ENCODE measurements at regions not wholly inside any gene's neighbourhood (a gene's known extent, or its start where the extent isn't known, plus 50 kb on each side); places are given as distances from the start of the nearest gene placed in this dataset.
"Not testable (repeated sequence)": the region's sequence is repeated elsewhere in the genome, so short reads cannot be mapped to it uniquely, and the experiment has no call there.

DNA sequence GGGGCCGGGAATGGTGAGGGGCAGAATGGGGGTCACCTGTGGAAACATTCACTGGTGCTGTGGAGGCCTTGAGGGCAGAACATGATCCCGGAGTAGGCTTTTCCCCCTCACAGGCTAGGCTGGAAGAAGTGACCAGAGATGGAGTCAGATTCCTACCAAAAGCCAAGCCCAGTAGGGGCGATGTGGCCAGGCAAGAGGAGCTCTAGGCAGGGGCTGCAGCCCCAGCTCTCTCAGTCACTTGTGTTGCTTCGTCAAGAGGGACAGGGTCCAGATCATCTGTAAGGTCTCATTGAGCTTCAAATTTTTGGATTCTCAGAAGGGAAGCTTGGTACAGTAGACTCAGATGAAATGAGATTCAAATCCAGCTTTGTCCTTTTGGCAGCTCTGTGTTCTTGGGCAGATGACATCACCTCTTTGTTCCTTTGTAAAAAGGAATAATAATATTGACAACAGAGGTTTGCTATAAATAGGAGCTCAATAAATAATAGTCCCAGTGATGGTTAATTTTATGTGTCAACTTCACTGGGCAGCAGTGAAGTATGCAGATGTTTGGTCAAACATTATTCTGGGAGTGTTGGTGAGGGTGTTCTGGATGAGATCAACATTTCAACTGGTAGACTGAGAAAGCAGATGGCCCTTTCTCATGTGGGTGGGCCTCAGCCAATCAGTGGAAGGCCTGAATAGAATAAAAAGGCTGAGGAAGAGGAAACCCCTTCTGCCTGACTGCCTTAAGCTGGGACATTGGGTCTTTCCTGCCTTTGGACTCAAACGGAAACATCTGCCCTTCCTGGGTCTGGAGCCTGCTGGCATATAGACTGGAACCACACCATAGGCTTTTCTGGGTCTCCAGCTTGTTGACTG, 324.7 kb upstream of the USP24 start:
- DNase-seq (ENCODE audit: low spot score): no peak

GRCh38 chr1:55538428-55538827, 323.3 kb upstream of the USP24 start:
- no peak for DNase-seq (ENCODE audit: low spot score)

DNA sequence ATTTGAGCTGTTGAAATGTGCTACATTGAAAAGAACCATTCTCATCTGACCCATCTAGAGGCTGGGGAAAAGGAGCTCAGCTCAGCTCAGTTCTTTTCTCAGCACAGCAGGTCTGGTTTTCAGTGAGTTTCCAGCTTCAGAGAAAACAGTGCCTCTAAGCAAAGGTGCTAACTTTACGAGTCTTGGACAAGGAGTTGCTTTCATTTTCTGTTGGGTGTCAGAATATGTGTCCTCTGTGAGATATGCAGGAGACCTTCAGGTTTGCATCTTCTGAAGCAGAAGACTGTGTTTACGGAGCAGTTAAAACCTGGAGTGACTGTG, 321.3 kb upstream of the USP24 start:
- no peak for DNase-seq (ENCODE audit: low spot score)

DNA sequence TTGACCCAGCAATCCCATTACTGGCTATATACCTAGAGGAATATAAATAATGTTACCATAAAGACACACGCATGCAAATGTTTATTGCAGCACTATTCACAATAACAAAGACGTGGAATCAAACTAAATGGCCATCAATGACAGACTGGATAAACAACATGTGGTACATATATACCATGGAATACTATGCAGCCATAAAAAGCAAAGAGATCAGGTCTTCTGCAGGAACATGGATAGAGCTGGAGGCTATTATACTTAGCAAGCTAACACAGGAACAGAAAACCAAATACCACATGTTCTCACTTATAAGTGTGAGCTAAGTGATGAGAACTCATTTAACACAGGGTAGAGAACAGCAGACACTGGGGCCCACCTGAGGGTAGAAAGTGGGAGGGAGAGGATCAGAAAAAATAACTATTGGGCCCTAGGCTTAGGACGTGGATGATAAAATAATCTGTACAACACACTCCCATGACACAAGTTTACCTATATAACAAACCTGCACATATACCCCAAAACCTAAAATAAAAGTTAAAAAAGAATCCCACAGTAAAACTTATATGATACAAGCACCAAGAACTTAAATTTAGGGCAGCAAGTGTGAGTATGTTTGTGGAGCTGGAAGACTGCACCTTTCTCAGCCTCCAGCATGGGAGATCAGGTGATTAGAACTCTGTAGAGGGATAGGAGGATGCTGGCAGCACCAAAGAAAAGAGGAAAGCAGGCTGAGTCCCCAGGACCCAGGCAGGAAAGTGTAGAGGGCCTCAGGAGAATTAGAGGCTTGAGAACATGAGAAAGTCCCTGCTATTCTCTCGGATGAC, 320.8 kb upstream of the USP24 start:
- DNase-seq (ENCODE audit: low spot score): no peak

DNA sequence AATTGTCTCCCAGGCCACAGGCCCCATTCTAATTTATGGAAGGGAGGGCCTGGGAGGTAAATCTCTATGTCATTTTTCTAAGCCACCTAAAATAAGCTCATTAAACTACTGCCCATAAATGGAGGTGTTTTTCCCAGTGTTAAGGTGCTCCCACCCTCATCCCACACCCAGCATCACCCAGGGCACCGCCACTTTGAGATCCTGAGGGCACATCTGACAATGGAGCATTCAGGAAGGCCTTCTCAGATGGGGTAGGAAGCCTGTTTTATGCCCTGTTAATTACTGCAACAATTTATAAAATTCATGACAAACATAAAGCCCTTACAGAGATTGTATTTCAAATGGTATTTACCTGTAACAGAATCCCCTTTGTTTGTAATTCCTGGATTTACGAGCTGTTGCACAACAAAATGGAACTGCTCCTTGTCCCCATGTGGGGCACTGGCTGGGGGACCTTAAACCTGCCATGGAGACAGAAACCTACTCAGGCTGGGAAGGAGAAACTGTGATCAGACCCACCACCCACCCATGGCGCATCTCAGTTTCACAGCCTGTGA, 319.5 kb upstream of the USP24 start:
- no peak for DNase-seq (ENCODE audit: low spot score)

- no peak for DNase-seq (ENCODE audit: low spot score)
Observed at GRCh38 chr1:55531644-55532043, 316.5 kb upstream of the USP24 start.

GRCh38 chr1:55530749-55531478, 315.8 kb upstream of the USP24 start:
- no peak for DNase-seq (ENCODE audit: low spot score)

DNA sequence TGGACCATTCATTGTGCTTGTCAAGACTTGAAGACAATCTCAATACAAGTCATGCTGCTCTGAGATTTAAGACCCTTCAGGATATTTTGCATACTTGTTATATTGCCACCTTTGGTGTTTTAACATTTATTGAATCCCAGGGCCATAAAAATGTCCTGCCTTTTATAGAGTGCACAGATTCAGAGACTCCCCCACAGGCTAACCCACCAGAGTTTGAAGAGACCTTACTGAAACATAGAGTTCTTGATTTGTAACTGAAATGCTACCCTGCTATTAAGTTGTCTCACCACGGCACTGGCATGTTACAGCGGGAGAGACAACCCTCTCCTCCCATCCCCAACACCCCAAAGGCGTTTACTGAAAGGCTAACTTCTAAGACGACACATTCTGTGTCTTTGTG, 313.9 kb upstream of the USP24 start:
- no peak for DNase-seq (ENCODE audit: low spot score)

- no peak for DNase-seq (ENCODE audit: low spot score)
Observed at GRCh38 chr1:55527831-55528230, 312.7 kb upstream of the USP24 start.

DNA sequence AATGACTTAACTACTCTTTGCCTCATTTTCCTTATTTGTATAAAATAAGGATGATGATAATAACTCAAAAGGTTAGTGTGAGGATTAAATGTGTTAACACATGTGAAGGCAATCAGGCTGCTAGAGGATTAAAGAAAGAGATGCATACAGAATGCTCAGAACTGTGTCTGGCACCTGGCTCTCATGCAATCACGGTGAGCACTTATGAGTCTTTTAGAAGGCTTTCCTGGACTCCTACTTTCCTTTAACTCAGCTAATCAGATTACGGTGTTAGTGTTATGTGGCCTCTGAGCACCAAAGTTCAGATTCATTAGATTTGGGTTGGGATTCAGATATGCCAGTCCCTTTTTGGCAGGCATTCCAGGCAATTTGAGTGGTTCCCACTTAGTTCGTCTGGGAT, 311.6 kb upstream of the USP24 start:
- no peak for DNase-seq (ENCODE audit: low spot score)

DNA sequence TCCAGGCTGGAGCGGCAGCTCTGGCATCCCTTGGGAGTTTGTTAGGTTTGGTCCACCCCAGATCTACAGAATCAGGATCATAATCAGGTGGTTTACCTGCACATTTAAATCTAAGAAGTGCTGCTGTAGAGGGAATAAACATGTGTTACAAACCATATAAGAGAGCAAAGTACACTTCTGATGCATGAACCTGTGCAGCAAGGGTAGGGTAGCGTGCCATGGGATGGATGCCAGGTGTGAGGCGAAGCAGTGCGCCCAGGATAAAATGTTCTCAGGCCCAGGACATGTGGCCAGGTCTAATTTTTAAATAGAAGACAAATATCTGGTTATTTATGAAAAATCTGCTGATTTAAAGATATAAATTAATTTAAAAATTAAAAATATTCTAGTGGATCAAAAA, 308.8 kb upstream of the USP24 start:
- DNase-seq (ENCODE audit: low spot score): no peak

GRCh38 chr1:55522982-55523381, 307.8 kb upstream of the USP24 start:
- no peak for DNase-seq (ENCODE audit: low spot score)

GRCh38 chr1:55522353-55522903, 307.3 kb upstream of the USP24 start:
- no peak for DNase-seq (ENCODE audit: low spot score)

GRCh38 chr1:55520861-55521260, 305.7 kb upstream of the USP24 start:
- DNase-seq (ENCODE audit: low spot score): no peak

GRCh38 chr1:55519937-55520683, 304.9 kb upstream of the USP24 start:
- DNase-seq (ENCODE audit: low spot score): no peak

GRCh38 chr1:55519276-55519675, 304.1 kb upstream of the USP24 start:
- DNase-seq (ENCODE audit: low spot score): no peak

GRCh38 chr1:55517036-55517435, 301.9 kb upstream of the USP24 start:
- no peak for DNase-seq (ENCODE audit: low spot score)

GRCh38 chr1:55514571-55514970, 299.4 kb upstream of the USP24 start:
- DNase-seq (ENCODE audit: low spot score): not testable (repeated sequence)

- DNase-seq (ENCODE audit: low spot score): no peak
Observed at GRCh38 chr1:55512466-55512865, 297.3 kb upstream of the USP24 start.

GRCh38 chr1:55507578-55507931, 292.4 kb upstream of the USP24 start:
- DNase-seq (ENCODE audit: low spot score): no peak

DNA sequence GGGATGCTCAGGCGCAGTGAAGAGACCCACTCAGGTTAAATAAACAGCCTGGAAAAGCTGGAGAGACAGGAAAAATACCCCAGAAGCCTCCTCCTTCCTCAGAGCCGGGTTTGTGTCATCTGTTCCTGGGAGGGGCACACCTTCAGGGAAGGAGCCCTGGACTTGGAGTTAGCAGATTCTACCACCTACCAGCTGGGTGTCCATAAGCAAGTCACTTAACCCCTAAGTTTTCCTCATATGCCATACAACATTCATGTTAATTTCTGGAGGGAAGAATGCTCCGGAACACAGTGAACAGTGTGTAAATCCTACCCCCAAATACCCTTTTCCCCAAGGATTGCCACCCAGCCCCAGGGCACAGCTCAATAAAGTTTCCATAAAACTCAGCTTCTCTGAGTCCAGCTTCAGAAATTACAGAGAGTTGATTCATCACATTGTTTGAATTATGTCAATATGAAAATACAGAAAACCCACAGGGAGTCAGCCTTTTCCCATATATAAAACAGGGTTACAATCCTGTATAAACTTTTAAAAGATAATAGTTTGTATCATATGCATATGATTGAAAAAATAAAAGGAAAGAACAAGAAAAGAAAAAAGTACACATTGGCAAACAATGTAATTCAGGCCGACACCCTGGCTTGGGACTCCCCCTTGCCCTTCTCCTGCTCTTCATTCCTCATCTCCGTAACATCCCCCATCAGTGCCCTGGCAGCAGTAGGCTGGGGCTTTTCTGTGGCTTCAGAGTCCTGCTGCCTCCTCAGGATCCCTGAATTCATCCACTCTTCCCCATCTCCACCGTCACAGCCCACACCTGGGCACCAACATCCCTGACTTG, 291.8 kb upstream of the USP24 start:
- no peak for DNase-seq (ENCODE audit: low spot score)

All from activated CD4-positive, alpha-beta T cell treated with anti-CD3 and anti-CD28 coated beads, Interleukin-2, Interleukin-4, amounts not matched to agents 100 ng/mL and 50 ng/mL, durations not matched to agents 16 hours and 8 hours (primary cell).